Heart left ventricle (tissue), 16 donors: ENCODE measurements at regions not wholly inside any gene's neighbourhood (a gene's known extent, or its start where the extent isn't known, plus 50 kb on each side); places are given as distances from the start of the nearest gene placed in this dataset.

Source experiments
- ATAC-seq, 4 donors: fragments of 200-7000 bp; cut with Tn5 transposase; one replicate each; pipeline ENCODE4 v1.9.1; 2020 to 2022; ENCODE audit warnings: moderate library complexity in 4 of 4, mild to moderate bottlenecking in 3 of 4, moderate number of reproducible peaks in 1 of 4
- DNase-seq, 5 donors: peaks; one replicate each; pipeline ENCODE4 v3.0.0-alpha.2; 2020
- H3K27ac ChIP-seq, 12 donors: fragments of 200-600 bp; sonication (generic) in 4 of 12; one replicate each; pipeline versions ENCODE4 v1.5.0 to v1.8.0; 2016 to 2022; ENCODE audit warnings: mild to moderate bottlenecking in 2 of 12
- H3K27me3 ChIP-seq, 9 donors: fragments of 200-600 bp; sonication (generic) in 2 of 9; one replicate each; pipeline versions ENCODE4 v1.5.1 to v1.8.0; 2016 to 2022; ENCODE audit warnings: mild to moderate bottlenecking in 3 of 9
- H3K36me3 ChIP-seq, 9 donors: fragments of 200-600 bp; sonication (generic) in 2 of 9; one replicate each; pipeline versions ENCODE4 v1.5.0 to v1.8.0; 2018 to 2022; ENCODE audit warnings: mild to moderate bottlenecking in 2 of 9
- H3K4me1 ChIP-seq, 12 donors: fragments of 200-600 bp; sonication (generic) in 4 of 12; one replicate each; pipeline versions ENCODE4 v1.5.0 to v1.8.0; 2016 to 2022; ENCODE audit warnings: mild to moderate bottlenecking in 3 of 12
- H3K4me3 ChIP-seq, 12 donors: fragments of 200-600 bp; sonication (generic) in 4 of 12; one replicate each; pipeline versions ENCODE4 v1.5.0 to v1.8.0; 2017 to 2022; ENCODE audit warnings: mild to moderate bottlenecking in 9 of 12, moderate library complexity in 4 of 12
- H3K9me3 ChIP-seq, 12 donors: fragments of 200-600 bp; sonication (generic) in 4 of 12; one replicate each; pipeline versions ENCODE4 v1.5.0 to v1.8.0; 2016 to 2022; ENCODE audit warnings: mild to moderate bottlenecking in 1 of 12
- CTCF ChIP-seq, 12 donors: fragments of 200-600 bp; sonication (generic) in 4 of 12; IDR thresholded peaks; one replicate each; pipeline versions ENCODE4 v1.5.0 to v1.8.0; 2018 to 2022; ENCODE audit warnings: antibody characterized with exemption in 12 of 12, mild to moderate bottlenecking in 5 of 12
- POLR2A ChIP-seq, 2 donors: fragments of 450-650 bp; IDR thresholded peaks; one replicate each; pipeline ENCODE4 v1.6.1; 2017; ENCODE audit warnings: antibody characterized with exemption in 2 of 2, mild to moderate bottlenecking in 2 of 2, moderate library complexity in 2 of 2
- WGBS, 4 donors: extraction: QIAGEN DNeasy Blood & Tissue Kit in 2 of 4; methylation state at CpG; one replicate each; pipeline versions ENCODE4 v1.1.5 to v1.1.7; 2013 to 2018; 5-methylcytosine and 5-hydroxymethylcytosine counted together
- intact Hi-C, 10 donors: fragments of 100-400 bp; cut with DNase I; formaldehyde crosslinking; loops; one replicate each; pipeline versions ENCODE4 v1.11.1 to v1.14.2; 2022
- donor health status: ischemic (EF 13 %, LVEDD 7.1; RV severe dilation, severe dysfunction).
- donor health status: healthy with polysubstance abuse.
- donor health status: DM: no; HTN: yes; CAD: no.
- donor health status: DM: no; HTN: no; CAD: no.
- donor health status: ischemic (EF 25% LVEDD 6.9; RV normal size, moderate dysfunction).
- donor health status: ischemic (EF 25% LVEDD 5.7; RV mildly dilated, moderate dysfunction).
- donor health status: healthy.
- donor health status: DM: yes; HTN: yes; CAD: no.
- donor health status: ischemic (EF 35%, LVEDD 5.7; RV mildly dilated, moderate dysfunction).
- donor health status: nonischemic (EF 11% LVEDD 7.7; RV severe dilation, severe dysfunction).
- donor health status: DM: yes; HTN: yes; CAD: no.
- donor health status: PGD.
- donor health status: ischemic (EF 29% LVEDD 5.4; RV normal size, mild dysfunction).
- donor health status: nonischemic (EF 23%, LVEDD 6.1; RV moderate dilation, normal function).

GRCh38 chr4:25564836-25565235 is 90.8 kb upstream of the SLC34A2 start:
- Histone ChIP-seq H3K4me1 (no peaks in the 10 kb centered on the region), H3K4me3 (no peak overlapping the region), H3K36me3 (no peaks in the 10 kb centered on the region), H3K27ac (no peak overlapping the region), H3K9me3 (no peaks in the 10 kb centered on the region), H3K27me3 (peaks cover 0 to 2% (median 0%) of the 10 kb centered on the region in 9 donors)
- DNase-seq = no peak
- TF ChIP-seq CTCF (IDR thresholded peaks at IDR 0.05) (no peak), POLR2A (IDR thresholded peaks at IDR 0.05) (no peak)
- WGBS, 4 donors = 82 to 91% (median 89%) methylated on average over 12 of the region's 12 CpGs
- ATAC-seq = no peak
- intact Hi-C loops = no loop called here

- no peak for DNase-seq
- Histone ChIP-seq H3K27me3 (no peaks in the 10 kb centered on the region), H3K4me1 (no peaks in the 10 kb centered on the region), H3K9me3 (no peaks in the 10 kb centered on the region), H3K4me3 (no peak overlapping the region), H3K27ac (no peak overlapping the region), H3K36me3 (no peaks in the 10 kb centered on the region)
- intact Hi-C loops = no loop called here
- no peak for TF ChIP-seq CTCF (IDR thresholded peaks at IDR 0.05)
- no peak for TF ChIP-seq POLR2A (IDR thresholded peaks at IDR 0.05)
- ATAC-seq = no peak
- 69 to 73% (median 71%) methylated on average over 2 of the region's 2 CpGs for WGBS, 4 donors
Measured at GRCh38 chr4:25567253-25567652, 88.4 kb upstream of the SLC34A2 start.

GRCh38 chr4:25569716-25570115 is 85.9 kb upstream of the SLC34A2 start:
- TF ChIP-seq POLR2A (IDR thresholded peaks at IDR 0.05) (no peak), CTCF (IDR thresholded peaks at IDR 0.05) (no peak)
- H3K27ac ChIP-seq = no peak overlapping the region
- no peak for DNase-seq
- 92 to 94% (median 93%) methylated on average over 6 of the region's 6 CpGs for WGBS, 4 donors
- H3K36me3 ChIP-seq = no peaks in the 10 kb centered on the region
- intact Hi-C loops = no loop called here
- H3K4me3 ChIP-seq = no peak overlapping the region
- ATAC-seq = no peak
- H3K9me3 ChIP-seq = no peaks in the 10 kb centered on the region
- no peaks in the 10 kb centered on the region for H3K4me1 ChIP-seq
- H3K27me3 ChIP-seq = no peaks in the 10 kb centered on the region

- intact Hi-C loops = no loop called here
- WGBS, 4 donors = 86 to 93% (median 89%) methylated on average over 2 of the region's 2 CpGs
- Histone ChIP-seq H3K9me3 (no peaks in the 10 kb centered on the region), H3K36me3 (no peaks in the 10 kb centered on the region), H3K27ac (no peak overlapping the region), H3K4me1 (no peaks in the 10 kb centered on the region), H3K4me3 (no peak overlapping the region), H3K27me3 (no peaks in the 10 kb centered on the region)
- TF ChIP-seq CTCF (IDR thresholded peaks at IDR 0.05) (no peak), POLR2A (IDR thresholded peaks at IDR 0.05) (no peak)
- ATAC-seq = no peak
- DNase-seq = no peak
Measured at GRCh38 chr4:25575611-25576010, 80.0 kb upstream of the SLC34A2 start.
